ENCODE measurements at regions not wholly inside any gene's neighbourhood (a gene's known extent, or its start where the extent isn't known, plus 50 kb on each side); places are given as distances from the start of the nearest gene placed in this dataset.
"Not testable (repeated sequence)": the region's sequence is repeated elsewhere in the genome, so short reads cannot be mapped to it uniquely, and the experiment has no call there.

DNA sequence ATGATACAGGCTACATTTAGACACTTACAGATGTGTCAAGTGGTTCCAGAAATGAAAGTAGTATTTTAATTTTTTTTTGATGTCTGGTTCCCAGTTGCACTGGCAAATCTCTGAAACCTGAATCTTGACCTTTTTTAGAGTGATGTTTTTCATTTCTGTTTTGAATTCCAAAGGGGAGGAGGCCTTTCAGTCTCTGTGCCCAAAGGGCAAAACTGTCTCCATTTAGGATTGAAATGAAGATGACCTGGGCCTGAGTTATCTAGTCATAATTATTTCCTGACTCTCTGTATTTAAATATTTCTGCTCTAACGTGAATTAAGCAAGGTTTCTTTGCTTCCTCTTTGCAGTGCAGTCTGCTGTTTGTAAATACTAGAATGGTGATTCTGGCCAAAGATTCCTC is 252.9 kb upstream of the ZFP64 start:
- no peak for DNase-seq (ENCODE audit: low read depth in 3 of 3, low spot score in 1 of 3)

DNA sequence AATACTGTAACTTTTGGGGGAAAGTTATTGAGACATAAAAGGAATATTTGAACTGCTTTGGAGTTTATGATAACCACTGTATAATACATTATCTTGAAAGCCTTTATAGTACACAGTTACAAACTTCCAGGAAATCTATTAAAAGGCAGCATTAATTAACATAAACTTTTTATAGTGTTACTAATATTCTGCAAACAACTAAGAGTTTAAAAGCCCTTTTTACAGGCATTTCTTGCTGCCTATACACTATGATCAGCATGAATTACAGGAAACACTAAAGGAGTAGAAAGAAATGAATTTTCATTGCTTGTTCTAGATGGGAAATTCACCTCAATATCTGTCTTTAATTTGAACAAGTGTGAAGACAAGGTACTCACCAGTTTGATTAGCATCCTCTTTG is 252.3 kb upstream of the ZFP64 start:
- DNase-seq (ENCODE audit: low read depth in 3 of 3, low spot score in 1 of 3), result no peak

DNA sequence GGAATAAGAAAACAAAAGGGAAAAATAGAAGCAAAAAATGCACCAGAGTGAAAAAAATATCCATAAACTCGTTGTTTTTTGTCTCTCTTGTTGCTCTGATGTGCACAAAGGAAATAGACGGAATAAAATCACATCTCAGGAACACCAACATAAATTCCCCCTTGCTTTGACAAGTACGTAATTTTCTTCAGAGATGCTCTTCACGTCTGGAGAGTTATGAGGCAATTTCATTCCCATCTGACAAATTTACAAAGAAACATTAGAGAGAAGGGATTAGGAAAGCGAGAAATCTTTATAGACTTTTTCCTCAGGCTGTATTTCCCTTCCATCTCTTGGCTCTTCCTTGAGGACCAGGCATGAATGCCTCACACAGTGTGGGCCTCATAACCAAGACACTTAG is 250.1 kb upstream of the ZFP64 start:
- DNase-seq (ENCODE audit: low read depth in 3 of 3, low spot score in 1 of 3), result no peak

DNA sequence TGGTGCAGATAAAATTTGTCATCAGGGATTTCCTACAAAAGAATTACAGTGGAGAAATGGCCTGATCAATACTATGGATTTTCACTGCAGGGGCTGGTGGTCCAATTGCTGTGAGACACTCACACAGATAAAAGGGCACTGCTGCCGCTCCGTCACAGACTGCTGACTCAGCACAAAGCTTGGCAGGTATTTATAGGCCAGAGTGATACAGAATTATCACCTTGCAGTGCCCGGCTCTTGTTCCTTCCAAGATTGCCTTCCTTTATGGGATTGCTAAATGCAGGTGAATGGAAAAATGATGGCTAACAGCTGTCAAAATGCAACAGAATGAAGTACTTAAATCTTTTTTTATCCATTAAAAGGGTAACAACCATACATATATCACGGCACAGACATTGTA is 247.8 kb upstream of the ZFP64 start:
- no peak for DNase-seq (ENCODE audit: low read depth in 3 of 3, low spot score in 1 of 3)

DNA sequence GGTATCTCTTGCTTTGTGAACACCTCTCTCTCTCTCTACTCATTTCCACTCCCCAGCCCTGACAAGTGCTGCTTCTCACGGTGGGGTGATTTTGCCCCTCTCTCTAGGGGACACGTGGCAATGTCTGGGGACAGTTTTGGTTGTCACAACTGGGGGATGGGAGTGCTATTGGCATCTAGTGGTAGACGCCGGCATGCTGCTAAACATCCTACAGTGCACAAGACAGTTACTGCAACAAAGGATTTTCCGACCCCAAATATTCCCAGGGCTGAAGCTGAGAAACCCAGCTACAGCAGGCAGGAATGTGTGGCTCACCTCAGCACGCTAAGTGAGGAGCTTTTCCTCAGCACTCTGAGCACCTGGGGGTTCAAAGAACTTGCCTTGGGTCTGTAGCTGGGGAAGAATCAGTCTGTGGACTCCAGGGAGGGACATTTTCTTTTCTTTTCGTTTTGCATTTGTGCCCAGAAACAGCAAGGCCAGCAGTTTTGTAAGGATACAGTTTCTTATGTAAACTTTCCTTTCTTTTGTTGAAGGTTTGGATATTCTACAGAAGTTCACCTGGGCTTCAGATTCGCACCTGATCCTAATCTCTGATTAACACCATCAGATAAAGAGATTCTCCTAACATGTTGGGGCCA is 246.9 kb upstream of the ZFP64 start:
- DNase-seq (ENCODE audit: low read depth in 3 of 3, low spot score in 1 of 3), result no peak

DNA sequence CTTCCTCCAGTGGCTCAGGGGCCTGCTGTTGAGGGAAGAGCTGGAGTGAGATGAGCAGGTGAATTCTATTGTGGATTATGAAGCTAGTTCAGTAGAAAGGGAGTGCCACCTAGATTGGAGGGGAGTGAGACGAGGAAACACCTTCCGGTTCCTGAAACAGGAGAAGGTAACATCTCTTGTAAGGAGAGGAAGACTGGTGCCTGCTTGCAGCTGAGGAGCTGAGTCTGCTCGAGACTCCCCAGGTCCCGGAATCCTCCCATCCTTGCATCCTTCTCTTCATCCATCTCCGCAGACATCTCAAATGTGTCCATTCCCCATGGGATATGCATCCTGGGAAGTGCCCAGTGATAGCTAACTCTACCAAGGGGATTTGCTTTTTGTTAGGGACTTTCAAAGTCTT is 242.9 kb upstream of the ZFP64 start:
- no peak for DNase-seq (ENCODE audit: low read depth in 3 of 3, low spot score in 1 of 3)

DNA sequence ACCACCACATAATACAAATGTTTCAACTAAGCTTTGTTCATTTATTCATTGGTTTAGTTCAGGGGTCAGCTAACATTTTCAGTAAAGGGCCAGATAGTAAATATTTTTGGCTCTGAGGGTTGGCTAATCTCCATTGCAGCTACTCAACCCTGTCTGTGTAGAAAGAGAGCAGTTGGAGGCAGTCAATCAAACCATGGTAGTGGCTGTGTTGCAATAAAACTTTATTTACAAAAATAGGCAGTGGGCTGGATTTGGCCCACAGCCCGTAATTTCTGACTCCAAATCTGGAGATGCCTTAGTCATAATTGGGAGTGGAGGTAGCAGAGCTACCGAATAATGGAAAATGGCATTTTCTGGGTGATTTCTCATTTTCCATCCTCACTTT is 242.5 kb upstream of the ZFP64 start:
- DNase-seq (ENCODE audit: low read depth in 3 of 3, low spot score in 1 of 3), result no peak

DNA sequence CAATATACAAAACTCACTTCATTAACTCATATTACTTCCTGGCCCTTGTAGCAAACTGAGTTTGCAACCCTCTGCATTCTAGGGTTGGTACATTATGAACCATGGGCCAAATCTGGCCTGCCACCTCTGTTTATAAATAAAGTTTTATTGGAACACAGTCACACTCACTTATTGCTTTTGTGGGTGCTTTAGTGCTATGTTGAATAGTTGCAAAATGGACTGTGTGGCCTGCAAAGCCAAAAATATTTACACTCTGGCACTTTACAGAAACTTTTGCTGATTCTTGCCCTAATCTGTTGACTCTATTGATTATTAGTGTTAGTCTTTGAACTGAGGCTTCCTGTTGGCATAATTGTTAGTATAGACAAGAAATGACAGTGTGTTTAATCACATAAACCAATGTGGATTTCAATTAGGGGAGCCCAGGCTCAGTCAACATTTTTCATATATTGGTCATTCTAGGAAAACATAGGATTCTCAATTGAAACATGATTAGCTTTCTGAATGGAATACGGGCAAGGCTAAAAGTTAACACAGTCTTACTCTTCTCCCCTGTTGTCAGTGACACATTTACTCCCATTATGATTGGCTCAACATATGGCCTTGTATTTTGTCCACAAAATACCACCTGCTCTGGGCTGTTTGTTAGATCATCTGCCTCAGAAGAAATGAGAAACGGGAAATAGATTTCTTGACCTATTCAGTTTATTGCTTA is 241.9 kb upstream of the ZFP64 start:
- no peak for DNase-seq (ENCODE audit: low read depth in 3 of 3, low spot score in 1 of 3)

DNA sequence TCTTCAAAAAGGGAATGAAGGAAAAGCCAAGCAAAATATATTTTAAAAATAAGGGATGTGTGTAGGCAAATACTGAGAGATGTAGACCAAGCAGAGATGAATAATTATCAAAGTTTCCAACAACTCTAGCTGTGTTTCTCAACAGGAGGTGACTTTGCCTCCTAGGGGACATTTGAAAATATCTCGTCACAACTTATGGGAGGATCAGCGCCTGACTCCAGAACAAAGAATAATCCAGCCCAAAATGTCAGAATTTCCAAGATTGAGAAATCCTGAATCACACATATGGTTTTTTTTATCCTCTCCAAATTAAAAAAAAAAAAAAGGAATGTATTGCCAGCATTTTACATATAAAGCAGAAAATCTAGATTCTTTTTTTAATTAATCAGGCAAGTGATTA is 241.2 kb upstream of the ZFP64 start:
- no peak for DNase-seq (ENCODE audit: low read depth in 3 of 3, low spot score in 1 of 3)

DNA sequence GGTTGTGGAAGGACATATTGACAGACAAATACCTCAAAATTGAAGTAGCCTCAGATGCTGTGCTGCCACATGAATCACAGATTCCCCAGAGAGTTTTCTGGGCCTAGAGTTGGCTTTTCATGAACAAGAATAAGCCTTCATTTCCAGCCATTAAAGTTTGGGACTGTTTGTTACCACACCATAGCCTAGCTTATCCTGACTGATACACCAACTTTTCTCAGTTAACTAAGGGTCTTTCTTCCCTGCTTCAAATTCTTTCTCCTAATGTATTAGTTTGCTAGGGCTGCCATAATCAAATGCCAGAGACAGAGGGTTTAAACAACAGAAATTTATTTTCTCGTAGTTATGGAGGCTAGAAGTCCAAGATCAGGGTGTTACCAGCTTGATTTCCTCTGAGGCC is 237.4 kb upstream of the ZFP64 start:
- DNase-seq (ENCODE audit: low read depth in 3 of 3, low spot score in 1 of 3), result no peak

DNA sequence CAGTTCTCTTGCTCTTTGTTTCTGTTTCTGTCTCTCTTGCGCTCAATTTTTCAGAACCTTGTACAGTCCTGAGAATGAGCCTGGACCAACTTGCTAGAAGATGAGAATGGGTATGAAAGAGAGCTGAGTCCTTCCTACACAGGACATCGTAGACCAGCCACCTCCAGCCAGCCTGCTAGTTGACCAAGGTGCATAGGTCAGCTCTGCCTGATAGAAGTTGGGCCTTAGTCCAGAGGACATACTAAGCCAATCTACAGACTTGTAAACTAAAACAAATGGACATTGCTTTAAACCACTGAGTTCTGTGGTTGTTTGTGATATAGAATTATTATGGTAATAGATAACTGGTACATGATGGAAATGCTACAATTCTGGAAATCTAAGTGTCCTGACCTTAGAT is 236.4 kb upstream of the ZFP64 start:
- DNase-seq (ENCODE audit: low read depth in 3 of 3, low spot score in 1 of 3), result no peak

DNA sequence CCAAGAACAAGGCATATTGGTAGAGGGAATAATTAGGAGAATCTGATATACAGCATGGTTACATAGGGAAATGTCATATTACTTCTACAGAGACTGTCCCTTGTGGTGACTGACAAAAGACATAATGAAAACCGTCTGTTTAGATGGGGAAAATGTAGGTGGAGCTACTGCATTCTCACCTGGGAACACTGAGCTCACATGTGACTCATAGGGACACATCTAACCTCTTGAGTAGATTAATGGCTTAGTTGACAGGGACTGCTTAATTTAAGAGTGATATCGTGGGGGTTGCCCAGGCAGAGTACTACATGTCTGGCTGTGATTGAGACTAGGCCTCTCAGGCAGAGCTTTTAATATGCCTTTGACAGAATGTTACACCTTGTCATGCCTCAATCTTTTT is 235.3 kb upstream of the ZFP64 start:
- no peak for DNase-seq (ENCODE audit: low read depth in 3 of 3, low spot score in 1 of 3)

DNA sequence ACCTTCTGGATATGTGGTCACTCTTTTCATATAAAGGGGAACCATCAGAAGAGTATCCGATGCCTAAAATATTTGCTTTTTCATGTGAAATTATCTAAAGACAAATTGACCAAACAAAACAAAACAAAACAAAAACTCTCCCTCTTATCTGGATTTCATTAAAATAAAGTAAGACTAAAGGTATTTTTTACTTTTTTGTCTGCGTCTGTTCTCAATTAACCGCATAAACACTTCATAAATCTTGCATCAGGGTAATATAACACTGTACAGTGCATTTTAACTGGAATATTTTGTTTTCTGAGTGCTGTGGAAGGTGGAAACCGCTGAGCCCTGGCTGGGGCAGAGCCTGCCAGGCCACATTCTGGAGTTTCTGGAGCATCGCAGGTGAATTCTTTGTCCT is 234.1 kb upstream of the ZFP64 start:
- DNase-seq (ENCODE audit: low read depth in 3 of 3, low spot score in 1 of 3), result no peak

DNA sequence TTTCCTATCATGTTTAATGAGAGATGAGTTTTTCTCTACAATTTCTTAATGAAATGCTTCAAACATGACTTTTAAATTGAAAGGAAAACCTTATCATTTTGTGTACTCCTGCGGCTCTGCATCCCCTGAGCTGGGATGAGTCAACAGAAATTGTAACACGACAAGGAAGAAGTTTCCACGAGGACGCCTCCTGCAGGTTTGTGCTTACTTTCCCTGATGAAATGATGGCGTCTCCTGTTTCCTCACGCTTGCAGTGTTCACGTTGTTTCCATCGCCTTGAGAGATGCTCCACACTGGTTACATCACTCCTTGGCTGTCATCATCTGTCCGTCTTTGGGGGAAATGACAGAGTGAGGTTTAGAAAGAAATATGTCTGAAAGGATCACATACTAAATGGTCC is 233.7 kb upstream of the ZFP64 start:
- no peak for DNase-seq (ENCODE audit: low read depth in 3 of 3, low spot score in 1 of 3)

DNA sequence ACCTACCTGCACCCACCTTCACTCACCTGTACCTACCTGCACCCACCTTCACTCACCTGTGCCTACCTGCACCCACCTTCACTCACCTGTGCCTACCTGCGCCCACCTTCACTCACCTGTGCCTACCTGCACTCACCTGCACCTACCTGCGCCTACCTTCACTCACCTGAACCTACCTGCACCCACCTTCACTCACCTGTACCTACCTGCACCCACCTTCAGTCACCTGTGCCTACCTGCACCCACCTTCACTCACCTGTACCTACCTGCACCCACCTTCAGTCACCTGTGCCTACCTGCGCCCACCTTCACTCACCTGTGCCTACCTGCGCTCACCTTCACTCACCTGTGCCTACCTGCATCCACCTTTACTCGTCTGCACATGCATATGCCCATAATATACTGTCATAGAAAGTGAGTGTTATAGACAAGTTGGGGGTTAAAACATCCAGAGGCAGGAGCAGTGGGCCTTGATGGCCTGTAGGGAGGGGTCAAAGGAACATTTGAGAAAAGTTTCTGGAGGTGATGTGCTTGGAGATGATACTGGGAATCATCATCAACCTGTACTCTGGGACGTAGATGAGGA is 232.9 kb upstream of the ZFP64 start:
- not testable (repeated sequence) for DNase-seq (ENCODE audit: low read depth in 3 of 3, low spot score in 1 of 3)

DNA sequence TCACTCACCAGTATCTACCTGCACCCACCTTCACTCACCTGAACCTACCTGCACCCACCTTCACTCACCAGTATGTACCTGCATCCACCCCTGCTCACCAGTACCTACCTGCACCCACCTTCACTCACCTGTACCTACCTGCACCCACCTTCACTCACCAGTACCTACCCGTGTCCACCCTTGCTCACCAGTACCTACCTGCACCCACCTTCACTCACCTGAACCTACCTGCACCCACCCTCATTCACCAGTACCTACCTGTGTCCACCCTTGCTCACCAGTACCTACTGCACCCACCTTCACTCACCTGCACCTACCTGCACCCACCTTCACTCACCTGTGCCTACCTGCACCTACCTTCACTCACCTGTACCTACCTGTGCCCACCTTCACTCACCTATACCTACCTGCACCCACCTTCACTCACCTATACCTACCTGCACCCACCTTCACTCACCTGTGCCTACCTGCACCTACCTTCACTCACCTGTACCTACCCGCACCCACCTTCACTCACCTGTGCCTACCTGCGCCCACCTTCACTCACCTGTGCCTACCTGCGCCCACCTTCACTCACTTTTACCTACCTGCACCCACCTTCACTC is 232.1 kb upstream of the ZFP64 start:
- not testable (repeated sequence) for DNase-seq (ENCODE audit: low read depth in 3 of 3, low spot score in 1 of 3)

DNA sequence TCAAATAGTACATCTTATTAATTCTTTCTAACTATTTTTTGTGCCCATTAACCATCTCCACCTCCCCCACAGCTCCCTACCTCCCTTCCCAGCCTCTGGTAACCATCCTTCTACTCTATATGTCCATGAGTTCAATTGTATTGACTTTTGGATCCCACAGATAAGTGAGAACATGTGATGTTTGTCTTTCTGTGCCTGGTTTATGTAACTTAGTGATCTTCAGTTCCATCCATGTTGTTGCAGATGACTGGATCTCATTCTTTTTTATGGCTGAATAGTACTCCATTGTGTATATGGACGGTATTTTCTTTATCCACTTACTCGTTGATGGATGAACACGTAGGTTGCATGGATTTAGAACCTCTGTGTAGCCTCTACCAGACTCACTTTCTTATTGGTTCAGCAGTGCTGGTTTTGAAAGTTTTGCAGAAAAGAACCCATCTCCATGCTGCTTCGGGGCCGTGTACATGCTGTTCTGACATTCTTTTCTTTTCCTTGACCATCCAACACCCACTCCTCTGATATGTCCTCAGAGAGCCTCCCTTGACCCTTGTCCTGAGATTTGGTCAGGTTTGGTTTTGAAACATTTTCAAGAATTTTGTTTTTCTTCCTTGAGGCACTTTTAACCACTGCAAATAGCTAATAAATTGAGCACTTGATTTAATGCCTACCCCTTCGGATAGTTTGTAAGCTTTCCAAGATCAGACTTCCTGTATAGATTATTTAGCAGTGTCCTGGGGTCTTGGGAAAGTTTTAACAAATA is 231.2 kb upstream of the ZFP64 start:
- no peak for DNase-seq (ENCODE audit: low read depth in 3 of 3, low spot score in 1 of 3)

DNA sequence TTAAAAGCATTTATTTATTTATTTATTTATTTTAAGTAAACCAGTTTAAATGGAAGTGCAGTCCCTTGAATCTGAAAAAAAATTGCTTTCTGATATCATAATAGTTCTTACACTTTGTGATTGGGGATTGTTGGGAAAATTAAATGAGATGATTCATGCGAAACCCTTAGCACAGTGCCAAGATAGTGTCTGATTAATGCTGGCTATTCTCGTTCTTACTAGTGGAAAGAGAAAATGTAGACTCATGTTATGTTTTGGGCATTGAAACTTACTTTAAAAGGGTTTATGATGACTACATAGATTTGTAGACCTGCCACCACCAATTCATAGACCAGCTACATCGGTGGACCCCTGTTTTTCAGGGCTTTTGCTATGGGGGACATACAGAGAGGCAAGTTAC is 229.2 kb upstream of the ZFP64 start:
- no peak for DNase-seq (ENCODE audit: low read depth in 3 of 3, low spot score in 1 of 3)

DNA sequence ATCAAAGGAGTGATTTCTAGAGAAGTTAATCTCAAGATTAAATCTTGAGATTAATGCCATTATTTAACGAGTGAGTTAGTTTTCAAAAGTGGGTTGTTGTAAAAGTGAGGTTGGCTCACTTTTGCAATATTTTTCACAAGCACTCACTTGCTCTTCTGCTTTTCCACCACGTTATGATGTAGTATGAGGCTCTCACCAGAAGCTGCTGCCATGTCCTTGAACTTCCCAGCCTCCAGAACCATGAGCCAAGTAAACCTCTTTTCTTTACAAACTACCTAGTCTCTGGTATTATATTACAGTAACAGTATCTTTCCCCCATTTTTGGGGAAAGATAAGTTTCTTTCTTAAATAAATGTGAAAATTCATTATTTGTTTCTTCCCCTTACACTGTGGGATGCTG is 227.6 kb upstream of the ZFP64 start:
- DNase-seq (ENCODE audit: low read depth in 3 of 3, low spot score in 1 of 3), result no peak

DNA sequence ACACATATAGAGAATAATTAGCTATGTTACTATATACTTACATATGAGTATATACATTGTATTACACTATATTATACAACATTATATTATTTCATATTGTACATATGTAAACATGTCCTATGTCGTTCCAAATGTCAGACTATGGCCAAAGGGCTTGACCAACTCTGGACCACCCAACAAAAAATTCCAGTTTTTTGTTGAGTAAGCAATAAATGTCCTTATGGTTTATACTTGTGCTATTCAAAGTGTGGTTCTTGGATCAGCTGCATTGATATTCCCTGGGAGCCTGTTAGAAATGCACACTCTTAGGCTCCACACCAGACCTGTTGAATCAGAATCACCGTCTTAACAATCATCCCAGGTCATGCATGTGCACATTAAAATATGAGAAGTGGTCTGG is 225.4 kb upstream of the ZFP64 start:
- no peak for DNase-seq (ENCODE audit: low read depth in 3 of 3, low spot score in 1 of 3)

DNA sequence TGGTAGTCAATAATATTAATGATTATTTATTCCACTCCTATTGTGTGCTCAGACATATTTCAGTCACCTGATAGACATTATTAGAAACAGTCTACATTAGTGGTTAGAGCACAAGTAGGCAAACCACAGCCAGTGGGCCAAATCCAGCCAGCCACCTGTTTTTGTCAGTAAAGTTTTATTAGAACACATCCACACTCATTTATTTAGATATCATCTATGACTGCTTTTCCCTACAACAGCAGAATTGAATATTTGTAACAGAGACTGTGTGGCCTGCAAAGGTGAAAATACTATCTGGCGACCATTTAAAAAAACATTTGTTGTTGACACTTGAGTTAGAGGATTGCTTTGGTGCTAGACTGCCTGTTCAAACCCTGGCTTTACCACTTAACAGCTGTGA is 220.0 kb upstream of the ZFP64 start:
- no peak for DNase-seq (ENCODE audit: low read depth in 3 of 3, low spot score in 1 of 3)

DNA sequence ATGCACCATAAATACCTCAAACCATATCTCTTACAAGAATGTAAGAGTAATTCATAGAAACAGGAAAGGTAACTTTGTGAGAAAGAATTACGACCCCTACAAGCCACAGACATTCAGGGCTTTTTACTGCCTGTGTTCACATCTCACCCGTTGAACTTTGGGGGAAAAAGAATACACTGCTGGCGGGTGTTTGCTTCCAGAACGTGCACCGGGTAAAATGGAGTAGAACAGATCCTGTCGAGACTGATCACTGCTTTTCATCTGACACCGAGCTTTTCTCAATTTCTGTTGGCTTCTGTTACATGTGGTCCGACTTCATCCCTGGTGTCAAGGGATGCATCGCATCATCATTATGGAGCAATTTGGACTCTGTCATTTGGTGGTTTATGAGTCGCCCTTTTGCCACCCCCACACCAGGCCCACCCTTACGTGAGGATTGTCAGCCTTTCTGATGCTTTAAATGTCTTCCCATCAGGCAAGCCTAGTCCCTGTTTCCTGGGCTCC is 219.2 kb upstream of the ZFP64 start:
- DNase-seq (ENCODE audit: low read depth in 3 of 3, low spot score in 1 of 3), result no peak

Measured in stimulated activated CD4-positive, alpha-beta T cell treated with anti-CD3 and anti-CD28 coated beads, TNF-alpha, amount 100 ng/mL, for 1 hour (primary cell).